ENCODE measurements at regions not wholly inside any gene's neighbourhood (a gene's known extent, or its start where the extent isn't known, plus 50 kb on each side); places are given as distances from the start of the nearest gene placed in this dataset.

DNA sequence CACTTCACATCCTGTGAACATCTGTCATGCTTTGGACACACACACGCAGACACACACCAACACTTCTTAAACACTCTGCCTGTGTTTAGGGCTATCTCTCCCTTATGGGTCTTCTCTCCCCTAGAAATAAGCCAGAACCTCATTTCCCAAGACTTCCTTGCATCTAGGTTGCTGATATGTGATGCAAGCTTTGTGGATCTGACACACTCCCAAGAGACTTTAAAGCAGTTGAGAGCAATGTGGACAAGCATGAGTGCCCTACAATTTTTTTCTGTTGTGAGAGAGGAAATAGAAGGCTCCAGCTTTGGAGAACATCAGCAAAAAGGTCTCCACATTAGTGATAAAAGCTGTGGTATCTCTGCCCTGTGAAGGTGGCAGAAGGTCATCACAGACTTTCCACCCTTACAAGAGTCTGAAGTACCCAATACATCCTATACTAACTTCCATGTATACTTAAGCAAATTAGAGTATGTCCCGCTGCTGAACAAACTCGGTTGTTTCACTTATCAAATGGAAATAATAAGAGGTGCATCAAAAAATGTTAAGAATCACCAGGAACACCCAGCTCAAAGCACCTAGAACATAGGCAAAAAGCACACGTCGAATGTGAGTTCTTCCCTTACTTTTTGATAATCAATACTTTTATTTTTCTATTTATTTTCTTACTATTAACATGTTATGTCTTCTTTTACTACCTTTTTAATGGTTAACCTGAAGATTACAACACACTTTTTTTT is 267.6 kb downstream of the SETD4 start:
- DNase-seq, result no peak

DNA sequence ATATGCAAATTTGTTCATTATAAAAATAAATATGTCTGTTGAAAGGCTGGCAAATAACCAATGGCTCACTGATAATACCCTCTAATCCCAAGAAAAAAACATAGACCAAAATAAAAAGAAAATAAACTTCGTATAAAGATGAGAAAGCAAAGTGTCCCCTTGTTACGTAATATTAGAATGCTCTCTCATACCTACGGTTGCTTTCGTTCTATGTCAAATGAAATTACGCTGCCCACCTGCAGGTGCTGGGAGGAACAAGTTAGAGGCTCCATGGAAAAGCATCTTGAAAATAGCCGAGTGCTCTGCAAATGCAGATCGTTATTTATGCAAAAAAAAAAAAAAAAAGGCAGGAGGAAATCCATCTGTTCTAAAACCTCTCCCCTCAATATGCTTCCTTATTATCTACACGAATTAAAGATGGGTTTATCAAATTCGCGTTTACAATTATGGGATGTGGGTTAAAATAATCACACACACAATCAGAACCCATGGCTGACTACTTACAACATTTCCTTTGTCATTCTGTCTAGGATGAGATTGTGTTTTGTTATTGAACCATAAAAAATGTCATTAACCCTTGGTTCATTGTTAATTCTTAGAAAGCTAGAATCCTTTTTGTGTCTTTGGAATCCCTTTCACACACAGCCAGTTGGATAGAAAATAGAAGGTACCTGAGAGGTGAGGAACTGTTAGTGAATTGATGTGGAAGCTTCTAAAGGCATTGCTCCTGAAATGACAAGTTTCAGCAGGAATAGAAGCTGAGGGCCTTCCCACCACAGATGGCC is 268.6 kb downstream of the SETD4 start:
- no peak for DNase-seq

DNA sequence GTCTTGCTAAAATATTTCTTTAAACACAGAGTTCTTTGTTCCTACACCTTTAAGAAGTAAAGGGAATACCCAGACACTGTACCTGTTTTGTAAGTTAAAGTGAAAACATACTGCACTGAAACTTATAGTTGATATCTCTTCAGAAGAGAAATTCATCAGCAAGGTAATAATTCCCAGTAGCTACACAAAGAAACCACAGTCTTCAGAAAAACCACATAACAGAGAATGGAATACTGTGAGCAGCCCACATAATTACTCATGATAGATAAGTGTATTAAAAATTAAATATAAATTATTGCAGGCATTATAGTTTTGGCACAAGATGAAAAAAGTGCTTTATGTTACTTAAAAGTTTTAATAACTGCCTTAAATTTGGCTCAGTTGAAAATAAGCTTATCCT is 276.6 kb downstream of the SETD4 start:
- DNase-seq, result no peak

DNA sequence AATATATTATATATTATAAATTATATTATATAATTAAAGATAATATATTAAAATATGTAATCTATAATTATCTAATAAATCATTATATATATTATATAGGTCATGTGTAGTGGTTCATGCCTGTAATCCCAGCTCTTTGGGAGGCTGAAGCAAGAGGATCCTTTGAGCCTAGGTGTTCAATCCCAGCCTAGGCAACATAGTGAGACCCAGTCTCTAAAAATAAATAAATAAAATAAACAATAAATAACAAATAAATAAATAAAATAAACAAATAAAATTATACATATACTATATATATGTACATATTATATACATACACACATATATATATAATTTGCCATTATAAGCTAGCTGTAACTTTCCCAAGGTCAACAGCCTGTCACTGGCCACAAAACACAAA is 277.7 kb downstream of the SETD4 start:
- DNase-seq, result no peak

DNA sequence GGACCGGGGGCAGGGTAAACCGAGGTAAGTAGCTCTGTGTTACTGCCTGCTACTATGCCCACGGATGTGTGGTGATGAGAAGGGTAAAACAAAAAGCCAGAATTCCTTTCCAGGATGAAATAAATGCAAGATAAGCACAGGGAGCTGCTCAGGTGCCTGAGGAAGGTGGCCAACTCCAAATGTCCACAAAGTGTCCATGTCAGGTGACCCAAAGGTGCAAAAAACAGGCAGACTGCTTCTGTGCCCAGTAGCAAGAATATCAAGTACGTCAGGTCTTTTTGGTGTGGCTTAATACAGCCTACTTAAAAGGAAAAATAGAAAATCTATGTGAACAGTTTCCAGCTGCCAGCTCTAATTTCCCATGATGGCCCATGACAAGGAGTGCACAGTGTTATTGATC is 279.3 kb downstream of the SETD4 start:
- DNase-seq, result no peak

DNA sequence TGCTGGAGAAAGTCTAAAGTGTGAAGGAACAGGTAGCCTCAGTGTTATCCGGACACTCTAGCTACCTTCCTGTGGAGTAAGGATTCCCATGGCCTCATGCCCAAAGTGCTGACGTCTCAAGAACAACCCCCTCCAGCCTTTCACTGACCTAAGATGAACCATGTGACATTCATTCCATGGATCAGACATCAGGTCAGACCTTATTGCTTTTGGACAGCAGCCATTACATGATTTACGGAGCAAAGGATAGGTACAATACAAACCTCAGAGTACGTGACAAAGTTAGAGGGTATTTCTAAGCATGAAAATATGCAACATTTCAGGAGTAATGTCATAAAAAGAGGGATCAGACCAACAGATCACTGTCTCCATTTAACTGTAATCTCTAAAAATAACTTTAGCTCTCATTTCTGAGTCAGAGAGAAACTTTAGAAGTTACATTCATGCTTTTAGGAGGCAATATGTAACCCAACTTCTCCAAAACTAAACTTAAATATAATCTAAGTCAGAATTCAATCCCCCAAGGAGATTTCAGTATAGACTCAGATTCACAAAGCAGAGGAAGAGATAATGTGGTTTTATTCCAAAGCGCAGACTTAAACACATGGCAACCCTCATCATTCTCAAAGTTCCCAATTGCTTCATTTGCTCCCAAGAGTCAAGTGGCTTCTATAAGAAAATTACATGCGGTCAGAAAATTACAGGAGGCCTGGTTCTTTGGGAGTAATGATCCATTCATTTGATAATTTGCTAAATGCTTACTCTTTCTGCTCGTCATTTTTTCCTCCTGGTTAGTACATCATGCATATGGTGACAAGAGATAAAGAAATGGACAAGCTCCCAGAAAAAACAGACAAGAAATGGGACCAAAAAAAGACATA is 280.4 kb downstream of the SETD4 start:
- DNase-seq, result no peak

DNA sequence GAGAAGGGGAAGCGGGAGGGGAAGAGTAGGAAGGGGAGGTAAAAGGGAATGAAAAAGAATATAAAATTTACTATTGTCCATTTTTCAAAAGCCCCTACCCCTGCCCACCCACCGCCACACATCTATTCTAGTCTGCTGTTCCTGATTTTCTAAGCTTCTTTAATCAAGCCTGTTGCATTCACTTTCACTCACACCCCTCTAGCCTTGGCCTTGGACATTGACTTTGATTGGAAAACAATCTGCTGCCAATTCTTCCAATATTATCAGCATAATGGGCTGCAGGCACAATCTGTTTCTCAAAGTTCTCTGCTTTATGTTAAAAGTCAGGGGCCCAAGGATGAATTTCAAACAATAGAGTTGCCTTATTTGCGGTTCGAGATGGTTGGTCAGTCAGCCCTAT is 281.2 kb downstream of the SETD4 start:
- DNase-seq, result no peak

DNA sequence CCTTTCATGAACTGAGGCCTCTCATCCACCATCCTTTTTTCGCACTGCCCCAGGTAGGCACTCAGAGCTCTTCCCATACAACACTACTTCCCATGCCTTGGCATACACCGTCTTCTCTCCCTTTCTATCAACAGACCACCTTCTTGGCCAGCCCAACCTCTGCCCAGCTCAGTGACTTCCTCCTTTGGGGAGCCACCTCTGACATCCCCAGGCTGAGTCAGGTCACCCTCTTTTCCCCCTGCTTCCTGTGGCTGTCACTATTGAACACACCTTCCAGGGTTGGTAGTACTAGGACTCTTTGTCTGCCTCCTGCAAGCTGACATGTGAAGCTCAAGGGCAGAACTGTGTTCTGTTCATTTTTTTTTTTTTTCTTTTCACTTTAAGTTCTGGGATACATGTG is 283.2 kb downstream of the SETD4 start:
- no peak for DNase-seq

DNA sequence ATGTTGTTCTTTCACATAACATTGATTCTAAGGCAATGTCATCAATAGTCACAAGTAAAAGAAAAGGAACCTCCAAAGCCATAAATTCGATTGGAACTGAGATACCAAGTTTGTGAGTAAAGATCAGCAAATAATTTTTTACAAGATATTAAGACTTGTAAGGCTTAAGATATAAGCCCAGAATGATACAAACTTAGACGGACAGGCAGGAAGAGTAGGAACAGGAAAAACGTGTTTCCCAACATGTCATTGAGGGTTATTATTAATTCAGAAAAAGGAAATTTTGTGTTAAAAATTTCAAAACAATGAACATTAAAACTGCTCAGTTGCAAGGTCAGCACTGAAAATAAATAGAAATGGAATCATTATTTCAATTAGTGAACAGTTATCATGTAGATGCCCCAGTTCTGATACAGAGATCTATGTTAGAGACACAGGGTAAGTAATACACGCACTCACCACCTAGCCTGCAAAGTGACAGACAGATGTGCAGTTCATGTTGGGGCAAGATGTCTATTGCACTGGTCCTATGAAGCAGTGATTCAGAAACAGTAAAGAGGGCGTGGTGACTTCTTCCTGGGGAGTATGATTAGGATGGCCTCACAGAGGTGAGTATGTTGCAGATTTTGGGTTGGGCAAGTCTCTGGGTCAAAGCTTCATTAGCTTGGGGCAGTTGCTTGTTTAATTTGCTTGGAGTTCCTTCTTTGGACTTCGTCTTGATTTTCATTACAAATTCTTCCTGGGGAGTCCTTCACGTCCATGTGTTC is 284.4 kb downstream of the SETD4 start:
- no peak for DNase-seq

DNA sequence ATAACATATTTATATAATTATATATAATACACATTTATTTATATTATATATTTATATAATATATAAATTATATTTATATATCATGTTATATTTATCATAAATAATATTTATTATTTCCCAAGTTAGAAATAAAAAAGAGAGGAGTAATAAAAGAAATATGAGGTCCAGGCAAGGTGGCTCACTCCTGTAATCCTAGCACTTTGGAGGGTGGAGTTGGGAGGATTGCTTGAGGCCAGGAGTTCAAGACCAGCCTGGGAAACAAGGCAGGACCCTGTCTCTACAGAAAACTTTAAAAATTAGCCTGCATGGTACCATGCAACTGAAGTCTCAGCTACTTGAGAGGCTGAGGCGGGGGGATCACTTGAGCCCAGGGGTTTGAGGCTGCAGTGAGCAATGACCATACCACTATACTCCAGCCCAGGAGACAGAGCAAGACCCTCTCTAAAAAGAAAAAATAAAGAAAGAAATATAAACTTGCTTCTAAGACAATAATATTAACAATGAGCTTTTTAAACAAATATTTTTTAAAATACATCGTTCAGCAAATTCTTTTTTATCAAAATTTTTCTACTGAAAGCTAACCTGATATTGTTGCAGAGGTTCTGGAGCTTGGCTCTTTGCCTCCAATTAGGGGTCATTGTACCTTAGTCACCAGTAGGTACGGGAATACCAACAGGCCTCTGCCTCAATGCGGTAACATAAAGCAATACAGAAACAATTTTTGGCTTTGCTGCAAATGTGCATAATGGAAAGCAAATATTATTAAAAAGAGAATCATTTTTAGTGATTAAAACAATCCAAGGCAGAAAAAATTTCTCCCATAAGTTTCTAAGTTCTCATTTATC is 290.0 kb downstream of the SETD4 start:
- DNase-seq, result no peak

DNA sequence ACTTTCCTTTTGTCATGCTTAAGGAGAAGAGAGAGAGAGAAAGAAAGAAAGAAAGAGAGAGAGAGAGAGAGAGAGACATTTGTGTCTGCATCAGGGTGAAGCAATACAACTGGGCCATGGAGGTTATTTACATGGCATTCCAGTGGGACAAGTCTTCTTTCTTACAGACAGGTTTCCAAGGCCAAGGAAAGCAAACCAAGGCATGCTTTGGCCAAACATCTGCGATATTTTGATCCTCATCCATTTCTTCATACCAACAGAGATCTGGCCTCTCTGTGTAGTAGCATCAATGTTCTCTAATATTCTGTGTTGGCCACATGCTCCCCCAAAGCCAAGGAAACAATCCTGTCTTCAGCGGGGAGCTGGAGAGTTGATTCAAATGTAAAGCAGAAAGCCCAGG is 292.1 kb downstream of the SETD4 start:
- DNase-seq, result no peak

DNA sequence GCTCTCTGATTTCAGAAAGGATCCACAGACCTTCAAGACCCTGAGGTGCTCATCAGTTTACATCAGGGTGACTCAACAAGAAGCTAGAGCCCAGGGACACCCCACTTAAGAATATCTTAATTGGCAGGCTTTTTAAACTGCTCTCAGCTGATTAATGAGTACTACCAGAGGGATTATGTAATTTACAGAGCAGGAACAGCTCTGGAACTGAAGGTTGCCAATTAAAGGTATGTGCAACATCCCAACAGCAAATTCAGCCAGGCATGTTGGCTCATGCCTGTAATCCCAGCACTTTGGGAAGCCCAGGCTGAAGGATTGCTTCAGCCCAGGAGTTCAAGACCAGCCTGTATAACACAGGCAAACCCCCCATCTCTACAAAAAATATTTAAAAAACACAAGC is 295.7 kb downstream of the SETD4 start:
- no peak for DNase-seq

DNA sequence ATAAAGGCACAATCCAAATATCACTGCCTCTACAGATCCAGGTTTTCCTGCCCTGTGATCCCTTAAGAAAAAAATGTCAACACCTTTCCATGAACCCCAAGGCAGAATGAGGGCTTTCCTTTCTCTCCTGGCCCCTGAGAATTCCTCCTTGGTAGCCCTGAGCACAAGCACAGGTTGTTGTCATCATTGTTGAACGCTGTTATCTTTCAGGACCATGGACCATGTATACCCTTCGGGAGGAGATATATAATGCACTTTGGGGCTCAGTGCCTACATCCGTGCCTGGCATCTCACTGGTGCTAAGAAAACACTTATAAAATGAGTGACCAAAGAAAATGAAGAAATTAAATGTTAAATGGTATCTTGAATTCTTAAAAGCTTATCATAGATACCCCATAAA is 296.2 kb downstream of the SETD4 start:
- no peak for DNase-seq

DNA sequence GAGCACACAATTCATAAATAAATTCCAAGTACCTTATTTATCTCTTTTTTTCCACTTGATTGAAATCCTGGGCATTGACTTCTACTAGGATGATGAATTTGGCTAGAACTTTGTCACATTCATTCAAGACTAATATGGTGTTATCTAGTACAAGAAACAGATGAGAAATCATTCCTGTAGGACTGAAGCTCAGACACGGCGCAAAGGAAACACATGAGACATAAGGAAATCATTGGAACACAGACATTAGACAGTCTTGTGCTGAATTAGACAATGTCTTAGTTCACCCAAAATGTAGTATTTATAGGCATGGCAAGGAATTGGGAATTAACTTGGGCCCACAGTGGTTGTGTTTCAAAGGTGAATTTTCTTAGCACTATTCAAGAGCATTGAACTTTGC is 305.7 kb downstream of the SETD4 start:
- no peak for DNase-seq

DNA sequence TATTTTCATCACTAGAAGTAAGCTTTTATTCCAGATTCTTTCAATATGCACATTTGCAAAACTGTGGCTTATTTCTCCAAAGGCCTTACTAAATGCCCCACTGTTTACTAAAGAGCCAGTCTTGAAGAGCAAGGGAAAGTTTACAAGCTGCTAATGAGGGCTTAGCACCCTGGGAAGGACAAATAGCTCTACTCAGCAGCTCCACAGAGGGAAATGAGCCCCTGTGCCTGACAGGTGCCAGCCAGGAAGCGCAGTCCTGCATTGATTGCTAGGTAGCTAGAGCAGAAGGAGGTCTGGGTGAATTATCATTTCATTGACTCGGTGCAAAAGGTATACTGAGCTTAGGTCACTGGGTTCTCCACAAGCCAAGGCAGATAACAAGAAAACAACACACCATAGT is 307.0 kb downstream of the SETD4 start:
- DNase-seq, result no peak

DNA sequence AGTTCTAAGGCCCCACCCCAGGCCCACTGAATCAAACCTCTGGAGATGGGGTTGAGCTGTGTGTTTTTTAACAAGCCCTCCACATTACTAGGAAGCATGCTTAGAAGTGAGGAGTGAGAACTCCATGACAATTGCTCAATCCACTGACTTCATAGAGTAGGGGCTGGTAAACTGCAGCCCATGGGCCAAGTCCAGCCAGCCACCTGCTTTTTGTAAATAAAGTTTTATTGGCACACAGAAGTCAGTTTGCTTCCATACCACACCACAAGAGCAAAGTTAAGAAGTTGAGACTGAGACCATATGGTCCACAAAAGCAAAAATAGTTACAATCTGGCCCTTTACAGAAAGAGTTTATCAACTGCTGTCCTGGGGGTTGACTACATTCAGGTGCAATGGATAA is 309.2 kb downstream of the SETD4 start:
- DNase-seq, result no peak

DNA sequence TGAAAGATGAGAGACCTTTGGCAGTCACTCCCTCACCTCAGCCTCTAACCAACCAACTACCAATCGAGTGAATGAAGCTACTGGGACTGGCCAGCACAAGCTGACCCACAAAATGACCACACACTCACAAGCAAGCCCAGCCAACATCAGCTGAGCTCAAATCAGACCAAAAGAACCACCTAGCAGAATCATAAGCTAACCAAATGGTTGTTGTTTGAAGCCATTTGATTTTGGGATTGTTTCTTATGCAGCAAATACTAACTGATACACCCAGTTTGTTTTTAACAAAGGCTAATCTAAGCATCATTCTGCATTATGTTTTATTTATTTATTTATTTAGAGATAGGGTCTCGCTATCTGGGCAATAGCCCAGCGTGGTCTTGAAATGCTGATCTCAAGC is 310.4 kb downstream of the SETD4 start:
- DNase-seq, result no peak

DNA sequence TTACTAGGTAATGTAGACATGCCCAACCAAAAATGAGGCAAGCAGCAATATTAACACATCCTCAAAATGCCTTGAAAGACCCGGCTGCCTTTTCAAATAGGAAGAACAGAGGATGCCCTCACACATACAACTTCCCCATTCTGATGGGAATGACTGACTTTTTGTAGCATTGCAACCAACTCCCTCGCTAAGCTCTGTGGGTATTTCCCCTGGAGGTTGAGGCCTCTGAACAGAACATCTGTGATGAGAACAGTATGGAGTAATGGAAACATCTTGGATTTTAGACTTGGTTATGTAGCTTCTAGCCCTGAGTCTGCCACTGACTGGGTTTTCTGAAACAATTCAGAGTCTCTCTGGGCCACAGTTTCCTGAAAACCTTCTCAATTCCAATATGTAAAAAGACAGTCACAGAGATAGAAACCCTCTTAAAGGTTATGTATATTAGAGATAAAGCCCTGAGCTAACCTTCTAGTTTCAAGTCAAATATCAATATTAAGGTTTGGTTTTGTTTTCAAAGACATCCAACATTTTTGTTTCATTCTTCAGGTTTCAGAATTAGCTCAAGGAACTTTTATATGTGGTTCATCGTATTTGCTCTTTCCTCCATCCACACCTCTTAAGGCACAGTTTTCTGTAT is 311.5 kb downstream of the SETD4 start:
- DNase-seq, result no peak

DNA sequence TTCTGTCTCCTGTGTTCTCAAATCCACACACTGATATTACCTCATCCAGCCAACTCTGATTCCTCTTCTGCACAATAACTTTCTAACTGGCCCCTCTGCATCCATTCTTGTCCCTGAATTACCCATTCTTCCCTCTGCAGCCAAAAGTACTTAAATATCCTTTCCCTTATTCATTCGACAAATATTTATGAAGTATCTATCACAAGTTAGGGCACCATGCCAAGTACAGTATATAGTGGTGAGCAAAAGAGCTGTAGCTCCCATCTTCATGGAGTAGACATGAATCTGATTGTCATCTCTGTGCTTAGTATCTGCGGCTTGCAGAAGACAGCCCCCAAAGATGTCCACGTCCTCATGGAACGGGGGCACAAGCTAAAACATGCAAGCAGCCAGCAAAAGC is 316.8 kb downstream of the SETD4 start:
- DNase-seq, result no peak

DNA sequence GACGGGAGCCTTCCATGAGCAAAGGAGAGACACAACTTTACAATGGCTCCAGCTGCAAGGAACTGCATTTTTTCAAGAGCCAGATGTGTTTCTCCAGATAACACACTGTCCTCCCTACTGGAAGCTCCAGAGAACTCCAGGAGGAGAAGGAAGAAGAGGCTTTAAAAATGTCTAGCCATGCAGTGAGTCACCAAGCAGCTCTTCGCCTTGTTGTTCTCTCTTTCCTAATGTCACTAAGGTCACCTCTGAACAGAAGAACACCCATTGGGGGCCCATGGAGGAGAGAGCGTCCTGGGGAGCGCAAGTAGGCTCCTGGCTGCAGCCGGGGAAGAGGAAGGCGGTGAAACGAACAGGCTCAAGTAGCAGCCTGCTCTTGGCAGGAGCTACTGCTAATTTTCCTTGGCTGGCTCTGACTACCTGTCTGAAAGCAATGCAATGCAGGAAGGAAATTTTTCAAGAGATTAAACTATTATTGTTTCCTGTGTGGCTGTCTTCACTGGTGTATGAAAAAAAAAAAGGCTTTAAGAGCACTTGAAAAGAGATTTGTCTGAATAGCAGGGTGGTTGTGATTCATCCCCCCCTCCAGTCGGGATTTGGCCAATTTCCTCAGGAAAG is 321.9 kb downstream of the SETD4 start:
- no peak for DNase-seq

DNA sequence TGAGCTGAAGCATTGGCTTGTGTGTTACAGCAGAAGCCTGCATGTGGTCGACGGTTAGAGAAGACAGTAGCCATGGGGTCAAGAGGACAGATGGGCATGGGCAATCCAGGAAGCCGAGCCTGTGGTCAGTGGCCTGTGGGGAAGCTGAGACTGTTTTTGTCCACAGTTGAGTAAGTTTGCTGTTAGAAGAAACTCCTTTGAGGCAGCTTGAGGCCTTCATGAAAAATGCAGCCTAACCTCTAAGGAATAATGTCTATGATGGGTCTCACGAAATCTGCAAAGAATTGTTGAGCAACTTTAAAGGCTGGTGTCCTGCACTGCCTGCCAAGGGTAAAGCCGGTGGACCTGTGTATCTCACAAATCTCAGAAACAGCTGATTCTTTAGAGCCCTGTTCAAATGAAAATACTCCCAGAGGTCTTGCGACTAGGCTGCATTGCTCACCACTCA is 322.4 kb downstream of the SETD4 start:
- DNase-seq, result no peak
